H1 (cell line): ENCODE measurements at regions not wholly inside any gene's neighbourhood (a gene's known extent, or its start where the extent isn't known, plus 50 kb on each side); places are given as distances from the start of the nearest gene placed in this dataset.

Experiments
- CBX5 ChIP-seq: fragments of 300-800, 300-1000 bp; sonication (generic); IDR thresholded peaks from 2 replicates; pipeline ENCODE4 v1.7.1; 2016; ENCODE audit warnings: antibody characterized with exemption, low read length, low read depth
- CBX8 ChIP-seq: fragments of 300-800, 300-1000 bp; sonication (generic); IDR thresholded peaks from 2 replicates; pipeline ENCODE4 v1.7.1; 2016; ENCODE audit warnings: low read depth, low read length, borderline replicate concordance
- FOSL1 ChIP-seq: IDR thresholded peaks from 2 replicates; pipeline ENCODE4 v1.6.1; 2011; ENCODE audit warnings: mild to moderate bottlenecking, low read depth, low read length, moderate library complexity; ENCODE audit not compliant: insufficient read depth
- KDM1A ChIP-seq: fragments of 200-600, 300-600 bp; sonication (generic); IDR thresholded peaks from 2 replicates; pipeline ENCODE4 v1.7.1; 2016; ENCODE audit warnings: mild to moderate bottlenecking, low read length, borderline replicate concordance
- RFX5 ChIP-seq: IDR thresholded peaks from 2 replicates; pipeline ENCODE4 v1.6.1; 2011; ENCODE audit warnings: low read depth, low read length, improper control_type of control experiment, borderline replicate concordance
- TAF7 ChIP-seq: optimal IDR thresholded peaks from 2 replicates; pipeline ENCODE3; 2011; ENCODE audit warnings: low read depth, mild to moderate bottlenecking, inconsistent platforms, low read length, moderate library complexity, borderline replicate concordance
- TCF12 ChIP-seq: IDR thresholded peaks from 2 replicates; pipeline ENCODE4 v1.6.1; 2011; ENCODE audit warnings: low read depth, mild to moderate bottlenecking, low read length
- TF ChIP-seq, protein P1 (sequence below): IDR thresholded peaks from 2 replicates; pipeline ENCODE4 v1.6.1; 2011; ENCODE audit warnings: low read length, improper control_type of control experiment

DNA sequence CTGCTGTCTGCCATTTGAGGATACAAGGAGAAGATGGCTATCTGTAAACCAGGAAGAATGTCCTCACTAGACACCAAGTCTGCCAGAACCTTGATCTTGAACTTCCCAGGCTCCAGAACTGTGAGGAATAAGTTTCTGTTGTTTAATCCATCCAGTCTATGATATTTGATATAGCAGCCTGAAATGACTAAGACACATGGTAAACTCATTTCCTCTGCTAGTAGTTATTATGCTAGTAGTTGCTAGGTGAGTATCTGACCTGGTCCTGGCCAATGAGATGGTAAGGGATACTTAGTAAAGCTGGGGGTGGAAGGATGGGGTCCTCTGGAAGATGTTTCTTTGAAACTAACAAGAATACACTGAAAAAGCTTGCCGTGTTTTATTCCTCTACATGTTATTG, 280.7 kb upstream of the ARHGEF26 start (continued):
- TF ChIP-seq, protein P1, sequence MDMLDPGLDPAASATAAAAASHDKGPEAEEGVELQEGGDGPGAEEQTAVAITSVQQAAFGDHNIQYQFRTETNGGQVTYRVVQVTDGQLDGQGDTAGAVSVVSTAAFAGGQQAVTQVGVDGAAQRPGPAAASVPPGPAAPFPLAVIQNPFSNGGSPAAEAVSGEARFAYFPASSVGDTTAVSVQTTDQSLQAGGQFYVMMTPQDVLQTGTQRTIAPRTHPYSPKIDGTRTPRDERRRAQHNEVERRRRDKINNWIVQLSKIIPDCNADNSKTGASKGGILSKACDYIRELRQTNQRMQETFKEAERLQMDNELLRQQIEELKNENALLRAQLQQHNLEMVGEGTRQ = no peak
- TF ChIP-seq TAF7 (no peak), RFX5 (no peak), FOSL1 (no peak), CBX5 (no peak), CBX8 (no peak), KDM1A (no peak), TCF12 (no peak)
- TF ChIP-seq, all 59 proteins: peak for 0
